CD4-positive, alpha-beta T cell (primary cell): ENCODE measurements at regions not wholly inside any gene's neighbourhood (a gene's known extent, or its start where the extent isn't known, plus 50 kb on each side); places are given as distances from the start of the nearest gene placed in this dataset.

Experiments
- ATAC-seq: fragments of 200-7000 bp; cut with Tn5 transposase; one replicate; pipeline ENCODE4 v1.10.0; 2022; ENCODE audit warnings: mild to moderate bottlenecking; ENCODE audit not compliant: poor library complexity
- CTCF ChIA-PET: fragments of 350-600 bp; sonication (Branson Sonifier 250); formaldehyde crosslinking; loops from one replicate; lab custom pipeline; 2021; ENCODE audit warnings: antibody characterized with exemption, inconsistent platforms; lab: Charles Lee
- POLR2A ChIA-PET: fragments of 350-600 bp; sonication (Branson Sonifier 250); formaldehyde crosslinking; loops from one replicate; lab custom pipeline; 2021; ENCODE audit warnings: antibody characterized with exemption, inconsistent platforms; lab: Charles Lee
- DNase-seq, 14 experiments: peaks; one replicate each; pipeline ENCODE4 v3.0.0-alpha.2; 2013 to 2020; ENCODE audit warnings: mixed read lengths in 2 of 14
- H3K27ac ChIP-seq, 2 donors: one replicate each; pipeline versions ENCODE4 v1.5.1 to v1.7.0; 2013; ENCODE audit warnings: low read length in 2 of 2, low read depth in 1 of 2, mild to moderate bottlenecking in 1 of 2
- H3K27me3 ChIP-seq, 2 experiments: 1 replicate in 1 of 2; 2 replicates in 1 of 2; pipeline versions ENCODE4 v1.6.1 to v1.7.0; 2013; ENCODE audit warnings: low read length in 2 of 2, control low read depth in 1 of 2, mild to moderate bottlenecking in 1 of 2, moderate library complexity in 1 of 2; ENCODE audit not compliant: insufficient read depth in 2 of 2, control insufficient read depth in 1 of 2
- H3K36me3 ChIP-seq: one replicate; pipeline ENCODE4 v1.6.1; 2013; ENCODE audit warnings: low read length, control low read depth; ENCODE audit not compliant: insufficient read depth
- H3K4me1 ChIP-seq: one replicate; pipeline ENCODE4 v1.6.1; 2013; ENCODE audit warnings: low read length, control low read depth; ENCODE audit not compliant: insufficient read depth
- H3K4me3 ChIP-seq: one replicate; pipeline ENCODE4 v1.5.1; 2013; ENCODE audit warnings: mild to moderate bottlenecking, low read length, moderate library complexity
- H3K9me3 ChIP-seq, 2 experiments: 1 replicate in 1 of 2; 2 replicates in 1 of 2; pipeline versions ENCODE4 v1.6.1 to v1.7.0; 2013; ENCODE audit warnings: low read length in 2 of 2, mild to moderate bottlenecking in 2 of 2, control low read depth in 1 of 2, moderate library complexity in 1 of 2; ENCODE audit not compliant: control insufficient read depth in 1 of 2, insufficient read depth in 1 of 2
- H3K27ac Mint-ChIP-seq: one replicate; pipeline ENCODE4 v1.8.0; 2020; ENCODE audit warnings: mixed read lengths
- H3K27me3 Mint-ChIP-seq: one replicate; pipeline ENCODE4 v1.8.0; 2021; ENCODE audit warnings: mixed read lengths
- H3K36me3 Mint-ChIP-seq: one replicate; pipeline ENCODE4 v1.8.0; 2021; ENCODE audit warnings: low read depth, mixed read lengths
- H3K4me1 Mint-ChIP-seq: one replicate; pipeline ENCODE4 v1.8.0; 2021; ENCODE audit warnings: low read depth, mixed read lengths
- H3K4me3 Mint-ChIP-seq: one replicate; pipeline ENCODE4 v1.8.0; 2020; ENCODE audit warnings: mild to moderate bottlenecking, mixed read lengths
- H3K9me3 Mint-ChIP-seq: one replicate; pipeline ENCODE4 v1.8.0; 2020; ENCODE audit warnings: mixed read lengths
- intact Hi-C, 2 experiments: fragments of 100-400 bp; cut with DNase I in 1 of 2; cut with micrococcal nuclease in 1 of 2; formaldehyde crosslinking; loops; one replicate each; pipeline versions ENCODE4 v1.15.1 to v1.9.0; 2023 to 2025; cut with DNase I, micrococcal nuclease
- TF ChIP-seq, protein P1 (sequence below): fragments of 200-600 bp; IDR thresholded peaks from one replicate; pipeline ENCODE4 v1.8.0; 2022; ENCODE audit warnings: antibody characterized with exemption, mild to moderate bottlenecking

DNA sequence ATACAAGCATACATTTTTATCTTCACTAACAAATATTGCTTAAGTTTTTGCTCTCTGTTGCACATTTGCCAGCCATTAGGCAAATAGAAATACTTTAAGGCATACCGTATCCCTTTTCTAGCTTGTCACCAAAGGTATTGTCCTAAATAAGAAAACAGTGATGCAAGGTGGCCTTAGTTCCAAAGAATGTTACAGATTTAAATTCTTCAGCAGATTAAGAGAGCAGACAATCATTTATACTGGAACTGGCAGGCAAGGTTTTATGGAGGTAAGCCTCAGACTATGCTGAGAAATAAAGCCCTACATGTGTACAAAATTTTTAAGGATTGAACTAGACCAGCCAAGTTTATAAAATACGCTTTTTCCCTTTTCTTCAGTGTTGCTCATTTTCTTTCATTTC is 247.8 kb downstream of the IZUMO3 start:
- CTCF ChIA-PET: no interaction called here
- no peaks in the 10 kb centered on the region for H3K4me1 Mint-ChIP-seq
- no peak for ATAC-seq
- no peak overlapping the region for H3K27ac Mint-ChIP-seq
- DNase-seq: no peak
- TF ChIP-seq, protein P1, sequence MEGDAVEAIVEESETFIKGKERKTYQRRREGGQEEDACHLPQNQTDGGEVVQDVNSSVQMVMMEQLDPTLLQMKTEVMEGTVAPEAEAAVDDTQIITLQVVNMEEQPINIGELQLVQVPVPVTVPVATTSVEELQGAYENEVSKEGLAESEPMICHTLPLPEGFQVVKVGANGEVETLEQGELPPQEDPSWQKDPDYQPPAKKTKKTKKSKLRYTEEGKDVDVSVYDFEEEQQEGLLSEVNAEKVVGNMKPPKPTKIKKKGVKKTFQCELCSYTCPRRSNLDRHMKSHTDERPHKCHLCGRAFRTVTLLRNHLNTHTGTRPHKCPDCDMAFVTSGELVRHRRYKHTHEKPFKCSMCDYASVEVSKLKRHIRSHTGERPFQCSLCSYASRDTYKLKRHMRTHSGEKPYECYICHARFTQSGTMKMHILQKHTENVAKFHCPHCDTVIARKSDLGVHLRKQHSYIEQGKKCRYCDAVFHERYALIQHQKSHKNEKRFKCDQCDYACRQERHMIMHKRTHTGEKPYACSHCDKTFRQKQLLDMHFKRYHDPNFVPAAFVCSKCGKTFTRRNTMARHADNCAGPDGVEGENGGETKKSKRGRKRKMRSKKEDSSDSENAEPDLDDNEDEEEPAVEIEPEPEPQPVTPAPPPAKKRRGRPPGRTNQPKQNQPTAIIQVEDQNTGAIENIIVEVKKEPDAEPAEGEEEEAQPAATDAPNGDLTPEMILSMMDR: no peak
- H3K4me1 ChIP-seq: no peaks in the 10 kb centered on the region
- peaks cover 11% of the 10 kb centered on the region for H3K9me3 Mint-ChIP-seq
- H3K27me3 ChIP-seq: no peaks in the 10 kb centered on the region
- peaks cover 0 to 3% of the 10 kb centered on the region in 2 experiments for H3K9me3 ChIP-seq
- no peak overlapping the region for H3K27ac ChIP-seq
- no peaks in the 10 kb centered on the region for H3K36me3 ChIP-seq
- no peaks in the 10 kb centered on the region for H3K36me3 Mint-ChIP-seq
- POLR2A ChIA-PET: no interaction called here
- no peaks in the 10 kb centered on the region for H3K27me3 Mint-ChIP-seq
- intact Hi-C loops: no loop called here
- no peak overlapping the region for H3K4me3 Mint-ChIP-seq
- no peak overlapping the region for H3K4me3 ChIP-seq

- CTCF ChIA-PET: no interaction called here
- POLR2A ChIA-PET: no interaction called here
- no peak for DNase-seq
- no peaks in the 10 kb centered on the region for H3K4me1 Mint-ChIP-seq
- H3K36me3 Mint-ChIP-seq: no peaks in the 10 kb centered on the region
- H3K27me3 Mint-ChIP-seq: no peaks in the 10 kb centered on the region
- Histone ChIP-seq H3K27ac (no peak overlapping the region), H3K9me3 (peaks cover 0 to 2% of the 10 kb centered on the region in 2 experiments), H3K27me3 (no peaks in the 10 kb centered on the region), H3K4me1 (no peaks in the 10 kb centered on the region), H3K4me3 (no peak overlapping the region), H3K36me3 (no peaks in the 10 kb centered on the region)
- TF ChIP-seq, protein P1: no peak
- H3K27ac Mint-ChIP-seq: no peak overlapping the region
- H3K4me3 Mint-ChIP-seq: no peak overlapping the region
- peaks cover 17% of the 10 kb centered on the region for H3K9me3 Mint-ChIP-seq
- intact Hi-C loops: no loop called here
- ATAC-seq: no peak
Measured at GRCh38 chr9:24296124-24296523, 249.6 kb downstream of the IZUMO3 start.

- H3K4me3 ChIP-seq: no peak overlapping the region
- no peak overlapping the region for H3K27ac ChIP-seq
- H3K36me3 Mint-ChIP-seq: no peaks in the 10 kb centered on the region
- ATAC-seq: no peak
- H3K36me3 ChIP-seq: no peaks in the 10 kb centered on the region
- intact Hi-C loops: no loop called here
- no peaks in the 10 kb centered on the region for H3K27me3 ChIP-seq
- no peak overlapping the region for H3K27ac Mint-ChIP-seq
- H3K9me3 Mint-ChIP-seq: peaks cover 18% of the 10 kb centered on the region
- ChIA-PET POLR2A (no interaction called here), CTCF (no interaction called here)
- H3K4me1 ChIP-seq: no peaks in the 10 kb centered on the region
- no peaks in the 10 kb centered on the region for H3K9me3 ChIP-seq
- H3K27me3 Mint-ChIP-seq: no peaks in the 10 kb centered on the region
- no peaks in the 10 kb centered on the region for H3K4me1 Mint-ChIP-seq
- TF ChIP-seq, protein P1: no peak
- no peak for DNase-seq
- H3K4me3 Mint-ChIP-seq: no peak overlapping the region
Measured at GRCh38 chr9:24293386-24293785, 252.3 kb downstream of the IZUMO3 start.
